ENCODE measurements at regions not wholly inside any gene's neighbourhood (a gene's known extent, or its start where the extent isn't known, plus 50 kb on each side); places are given as distances from the start of the nearest gene placed in this dataset.

DNA sequence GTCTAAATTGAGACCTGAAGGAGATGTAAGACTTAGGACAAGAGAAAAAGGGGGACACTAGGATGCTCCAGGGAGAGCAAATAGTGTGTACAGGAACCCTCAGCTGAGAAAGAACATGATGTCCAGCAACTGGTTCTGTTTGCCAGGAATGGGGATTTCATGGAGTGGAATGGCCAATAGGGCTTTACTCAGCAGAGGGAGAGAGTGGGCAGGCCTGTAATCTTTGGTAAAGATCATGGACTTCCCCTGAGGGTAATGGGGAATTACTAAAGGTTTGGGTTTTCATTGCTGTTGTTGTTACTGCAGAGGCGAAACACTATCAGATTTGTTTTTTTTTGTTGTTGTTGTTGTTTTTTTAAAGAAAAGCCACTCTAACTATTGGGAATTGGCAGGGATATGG is 99.0 kb downstream of the SCN11A start:
- TF ChIP-seq CTCF (conservative IDR thresholded peaks at IDR 0.05; ENCODE audit: low read depth, low read length) (no peak), EZH2 (IDR thresholded peaks at IDR 0.05; ENCODE audit: borderline replicate concordance, low read depth, low read length, poor library complexity, severe bottlenecking) (no peak)

All from A673 (cell line).